HL-60 (cell line): ENCODE measurements at regions not wholly inside any gene's neighbourhood (a gene's known extent, or its start where the extent isn't known, plus 50 kb on each side); places are given as distances from the start of the nearest gene placed in this dataset.
"Not testable (repeated sequence)": the region's sequence is repeated elsewhere in the genome, so short reads cannot be mapped to it uniquely, and the experiment has no call there.

ENCODE experiments used
- SPI1 ChIP-seq: IDR thresholded peaks from 2 replicates; pipeline ENCODE4 v1.6.1; 2012; ENCODE audit warnings: low read depth, mild to moderate bottlenecking, borderline replicate concordance
- TF ChIP-seq, protein P1 (sequence below): IDR thresholded peaks from one replicate; pipeline ENCODE4 v1.5.1; 2011; ENCODE audit warnings: low read length, control low read depth, inconsistent platforms; ENCODE audit not compliant: insufficient read depth
- TF ChIP-seq, protein P2 (sequence below): IDR thresholded peaks from 2 replicates; pipeline ENCODE4 v1.6.1; 2012; ENCODE audit warnings: low read depth; ENCODE audit not compliant: insufficient replicate concordance

DNA sequence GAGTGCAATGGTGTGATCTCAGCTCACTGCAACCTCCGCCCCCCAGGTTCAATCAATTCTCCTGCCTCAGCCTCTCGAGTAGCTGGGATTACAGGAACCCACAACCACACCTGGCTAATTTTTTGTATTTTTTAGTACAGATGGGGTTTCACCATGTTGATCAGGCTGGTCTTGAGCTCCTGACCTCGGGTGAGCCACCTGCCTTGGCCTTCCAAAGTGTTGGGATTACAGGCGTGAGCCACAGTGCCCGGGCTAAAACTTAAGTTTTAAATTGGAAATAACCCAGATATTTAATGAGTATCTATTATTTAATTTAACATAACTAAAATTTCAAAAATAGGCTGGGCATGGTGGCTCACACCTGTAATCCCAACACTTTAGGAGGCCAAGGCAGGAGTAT is 3333.3 kb upstream of the OR11H1 start:
- TF ChIP-seq, protein P1, sequence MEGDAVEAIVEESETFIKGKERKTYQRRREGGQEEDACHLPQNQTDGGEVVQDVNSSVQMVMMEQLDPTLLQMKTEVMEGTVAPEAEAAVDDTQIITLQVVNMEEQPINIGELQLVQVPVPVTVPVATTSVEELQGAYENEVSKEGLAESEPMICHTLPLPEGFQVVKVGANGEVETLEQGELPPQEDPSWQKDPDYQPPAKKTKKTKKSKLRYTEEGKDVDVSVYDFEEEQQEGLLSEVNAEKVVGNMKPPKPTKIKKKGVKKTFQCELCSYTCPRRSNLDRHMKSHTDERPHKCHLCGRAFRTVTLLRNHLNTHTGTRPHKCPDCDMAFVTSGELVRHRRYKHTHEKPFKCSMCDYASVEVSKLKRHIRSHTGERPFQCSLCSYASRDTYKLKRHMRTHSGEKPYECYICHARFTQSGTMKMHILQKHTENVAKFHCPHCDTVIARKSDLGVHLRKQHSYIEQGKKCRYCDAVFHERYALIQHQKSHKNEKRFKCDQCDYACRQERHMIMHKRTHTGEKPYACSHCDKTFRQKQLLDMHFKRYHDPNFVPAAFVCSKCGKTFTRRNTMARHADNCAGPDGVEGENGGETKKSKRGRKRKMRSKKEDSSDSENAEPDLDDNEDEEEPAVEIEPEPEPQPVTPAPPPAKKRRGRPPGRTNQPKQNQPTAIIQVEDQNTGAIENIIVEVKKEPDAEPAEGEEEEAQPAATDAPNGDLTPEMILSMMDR, result not testable (repeated sequence)
- TF ChIP-seq SPI1, result not testable (repeated sequence)
- TF ChIP-seq, protein P2, sequence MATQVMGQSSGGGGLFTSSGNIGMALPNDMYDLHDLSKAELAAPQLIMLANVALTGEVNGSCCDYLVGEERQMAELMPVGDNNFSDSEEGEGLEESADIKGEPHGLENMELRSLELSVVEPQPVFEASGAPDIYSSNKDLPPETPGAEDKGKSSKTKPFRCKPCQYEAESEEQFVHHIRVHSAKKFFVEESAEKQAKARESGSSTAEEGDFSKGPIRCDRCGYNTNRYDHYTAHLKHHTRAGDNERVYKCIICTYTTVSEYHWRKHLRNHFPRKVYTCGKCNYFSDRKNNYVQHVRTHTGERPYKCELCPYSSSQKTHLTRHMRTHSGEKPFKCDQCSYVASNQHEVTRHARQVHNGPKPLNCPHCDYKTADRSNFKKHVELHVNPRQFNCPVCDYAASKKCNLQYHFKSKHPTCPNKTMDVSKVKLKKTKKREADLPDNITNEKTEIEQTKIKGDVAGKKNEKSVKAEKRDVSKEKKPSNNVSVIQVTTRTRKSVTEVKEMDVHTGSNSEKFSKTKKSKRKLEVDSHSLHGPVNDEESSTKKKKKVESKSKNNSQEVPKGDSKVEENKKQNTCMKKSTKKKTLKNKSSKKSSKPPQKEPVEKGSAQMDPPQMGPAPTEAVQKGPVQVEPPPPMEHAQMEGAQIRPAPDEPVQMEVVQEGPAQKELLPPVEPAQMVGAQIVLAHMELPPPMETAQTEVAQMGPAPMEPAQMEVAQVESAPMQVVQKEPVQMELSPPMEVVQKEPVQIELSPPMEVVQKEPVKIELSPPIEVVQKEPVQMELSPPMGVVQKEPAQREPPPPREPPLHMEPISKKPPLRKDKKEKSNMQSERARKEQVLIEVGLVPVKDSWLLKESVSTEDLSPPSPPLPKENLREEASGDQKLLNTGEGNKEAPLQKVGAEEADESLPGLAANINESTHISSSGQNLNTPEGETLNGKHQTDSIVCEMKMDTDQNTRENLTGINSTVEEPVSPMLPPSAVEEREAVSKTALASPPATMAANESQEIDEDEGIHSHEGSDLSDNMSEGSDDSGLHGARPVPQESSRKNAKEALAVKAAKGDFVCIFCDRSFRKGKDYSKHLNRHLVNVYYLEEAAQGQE, result not testable (repeated sequence)
